ENCODE measurements at regions not wholly inside any gene's neighbourhood (a gene's known extent, or its start where the extent isn't known, plus 50 kb on each side); places are given as distances from the start of the nearest gene placed in this dataset.

GRCh38 chr2:145555360-145555759 lies 1035.4 kb upstream of the ZEB2 start:
- Mint-ChIP-seq H3K27ac (no peak overlapping the region), H3K9me3 (ENCODE audit: low read depth) (no peaks in the 10 kb centered on the region), H3K4me1 (ENCODE audit: low read depth) (peaks cover 15% of the 10 kb centered on the region), H3K36me3 (ENCODE audit: insufficient read depth) (no peaks in the 10 kb centered on the region), H3K4me3 (ENCODE audit: low read depth) (no peak overlapping the region), H3K27me3 (no peaks in the 10 kb centered on the region)
- no peak for TF ChIP-seq CTCF (IDR thresholded peaks at IDR 0.05; ENCODE audit: unreplicated experiment)
- no peak for DNase-seq (ENCODE audit: low spot score, unreplicated experiment)

GRCh38 chr2:145551686-145552085 lies 1031.8 kb upstream of the ZEB2 start:
- H3K4me3 Mint-ChIP-seq (ENCODE audit: low read depth): no peak overlapping the region
- peaks cover 2% of the 10 kb centered on the region for H3K9me3 Mint-ChIP-seq (ENCODE audit: low read depth)
- H3K27ac Mint-ChIP-seq: peak overlapping the region; percentile 45
- H3K27me3 Mint-ChIP-seq: no peaks in the 10 kb centered on the region
- H3K36me3 Mint-ChIP-seq (ENCODE audit: insufficient read depth): no peaks in the 10 kb centered on the region
- no peak for DNase-seq (ENCODE audit: low spot score, unreplicated experiment)
- no peak for TF ChIP-seq CTCF (IDR thresholded peaks at IDR 0.05; ENCODE audit: unreplicated experiment)
- peaks cover 9% of the 10 kb centered on the region for H3K4me1 Mint-ChIP-seq (ENCODE audit: low read depth)

- TF ChIP-seq CTCF (IDR thresholded peaks at IDR 0.05; ENCODE audit: unreplicated experiment): no peak
- Mint-ChIP-seq H3K27me3 (no peaks in the 10 kb centered on the region), H3K36me3 (ENCODE audit: insufficient read depth) (no peaks in the 10 kb centered on the region), H3K27ac (no peak overlapping the region), H3K4me3 (ENCODE audit: low read depth) (no peak overlapping the region), H3K4me1 (ENCODE audit: low read depth) (peaks cover 7% of the 10 kb centered on the region), H3K9me3 (ENCODE audit: low read depth) (peaks cover 2% of the 10 kb centered on the region)
- no peak for DNase-seq (ENCODE audit: low spot score, unreplicated experiment)
These were observed 1028.6 kb upstream of the ZEB2 start for GRCh38 chr2:145548479-145548878.

GRCh38 chr2:145547620-145548019 lies 1027.7 kb upstream of the ZEB2 start:
- Mint-ChIP-seq H3K4me3 (ENCODE audit: low read depth) (no peak overlapping the region), H3K27ac (no peak overlapping the region), H3K36me3 (ENCODE audit: insufficient read depth) (no peaks in the 10 kb centered on the region), H3K27me3 (no peaks in the 10 kb centered on the region), H3K4me1 (ENCODE audit: low read depth) (peaks cover 2% of the 10 kb centered on the region), H3K9me3 (ENCODE audit: low read depth) (peaks cover 8% of the 10 kb centered on the region)
- DNase-seq (ENCODE audit: low spot score, unreplicated experiment): no peak
- TF ChIP-seq CTCF (IDR thresholded peaks at IDR 0.05; ENCODE audit: unreplicated experiment): no peak

- peaks cover 14% of the 10 kb centered on the region for H3K9me3 Mint-ChIP-seq (ENCODE audit: low read depth)
- no peak overlapping the region for H3K4me3 Mint-ChIP-seq (ENCODE audit: low read depth)
- no peaks in the 10 kb centered on the region for H3K4me1 Mint-ChIP-seq (ENCODE audit: low read depth)
- DNase-seq (ENCODE audit: low spot score, unreplicated experiment): no peak
- H3K36me3 Mint-ChIP-seq (ENCODE audit: insufficient read depth): no peaks in the 10 kb centered on the region
- no peak for TF ChIP-seq CTCF (IDR thresholded peaks at IDR 0.05; ENCODE audit: unreplicated experiment)
- H3K27me3 Mint-ChIP-seq: no peaks in the 10 kb centered on the region
- H3K27ac Mint-ChIP-seq: no peak overlapping the region
These were observed 1026.2 kb upstream of the ZEB2 start for GRCh38 chr2:145546091-145546490.

Data from progenitor cell of endocrine pancreas (in vitro differentiated cells).